Caki2 (cell line): ENCODE measurements at regions not wholly inside any gene's neighbourhood (a gene's known extent, or its start where the extent isn't known, plus 50 kb on each side); places are given as distances from the start of the nearest gene placed in this dataset.
A peak's percentile ranks its signal among the peaks of the same experiment; 100 is the strongest.

Source experiments
- DNase-seq: peaks from one replicate; pipeline ENCODE4 v3.0.0-alpha.2; 2015; ENCODE audit warnings: low read depth
- in situ Hi-C: cut with HindIII; loops from 2 replicates; pipeline ENCODE4 v1.10.0; 2016; ENCODE audit warnings: low sequenced_read_pairs, low pct_unique_long_range_greater_than_20kb, mixed read lengths

- in situ Hi-C loops, result no loop called here
- no peak for DNase-seq
These were observed 749.4 kb downstream of the ARAP2 start for GRCh38 chr4:35494955-35495354.

GRCh38 chr4:35500812-35501211, 743.5 kb downstream of the ARAP2 start:
- in situ Hi-C loops, result no loop called here
- DNase-seq, result no peak

GRCh38 chr4:35503435-35503834, 740.9 kb downstream of the ARAP2 start:
- in situ Hi-C loops, result no loop called here
- DNase-seq, result no peak

GRCh38 chr4:35506161-35506560, 738.2 kb downstream of the ARAP2 start:
- in situ Hi-C loops, result no loop called here
- no peak for DNase-seq

- in situ Hi-C loops, result no loop called here
- no peak for DNase-seq
These were observed 732.5 kb downstream of the ARAP2 start for GRCh38 chr4:35511851-35512250.

- peak; percentile 32 for DNase-seq
- in situ Hi-C loops, result no loop called here
These were observed 728.2 kb downstream of the ARAP2 start for GRCh38 chr4:35516102-35516501.

- no peak for DNase-seq
- in situ Hi-C loops, result no loop called here
These were observed 724.3 kb downstream of the ARAP2 start for GRCh38 chr4:35520059-35520458.

- in situ Hi-C loops, result no loop called here
- DNase-seq, result no peak
These were observed 722.6 kb downstream of the ARAP2 start for GRCh38 chr4:35521682-35522081.

- DNase-seq, result no peak
- in situ Hi-C loops, result no loop called here
These were observed 718.9 kb downstream of the ARAP2 start for GRCh38 chr4:35525192-35525978.

- DNase-seq, result no peak
- in situ Hi-C loops, result no loop called here
These were observed 717.9 kb downstream of the ARAP2 start for GRCh38 chr4:35526456-35526855.

- in situ Hi-C loops, result no loop called here
- no peak for DNase-seq
These were observed 709.4 kb downstream of the ARAP2 start for GRCh38 chr4:35534962-35535361.

GRCh38 chr4:35538807-35539206, 705.5 kb downstream of the ARAP2 start:
- in situ Hi-C loops, result no loop called here
- no peak for DNase-seq

- in situ Hi-C loops, result no loop called here
- no peak for DNase-seq
These were observed 704.8 kb downstream of the ARAP2 start for GRCh38 chr4:35539404-35540055.

GRCh38 chr4:35541146-35541887, 703.0 kb downstream of the ARAP2 start:
- in situ Hi-C loops, result no loop called here
- DNase-seq, result no peak

GRCh38 chr4:35541888-35542213, 702.5 kb downstream of the ARAP2 start:
- DNase-seq, result no peak
- in situ Hi-C loops, result no loop called here

- no peak for DNase-seq
- in situ Hi-C loops, result no loop called here
These were observed 695.4 kb downstream of the ARAP2 start for GRCh38 chr4:35548921-35549320.

- peak; percentile 1 for DNase-seq
- in situ Hi-C loops, result no loop called here
These were observed 687.9 kb downstream of the ARAP2 start for GRCh38 chr4:35556387-35556786.

- in situ Hi-C loops, result no loop called here
- peak; percentile 4 for DNase-seq
These were observed 684.6 kb downstream of the ARAP2 start for GRCh38 chr4:35559559-35560365.

GRCh38 chr4:35562861-35563260, 681.5 kb downstream of the ARAP2 start:
- no peak for DNase-seq
- in situ Hi-C loops, result no loop called here
